ENCODE measurements at regions not wholly inside any gene's neighbourhood (a gene's known extent, or its start where the extent isn't known, plus 50 kb on each side); places are given as distances from the start of the nearest gene placed in this dataset.

DNA sequence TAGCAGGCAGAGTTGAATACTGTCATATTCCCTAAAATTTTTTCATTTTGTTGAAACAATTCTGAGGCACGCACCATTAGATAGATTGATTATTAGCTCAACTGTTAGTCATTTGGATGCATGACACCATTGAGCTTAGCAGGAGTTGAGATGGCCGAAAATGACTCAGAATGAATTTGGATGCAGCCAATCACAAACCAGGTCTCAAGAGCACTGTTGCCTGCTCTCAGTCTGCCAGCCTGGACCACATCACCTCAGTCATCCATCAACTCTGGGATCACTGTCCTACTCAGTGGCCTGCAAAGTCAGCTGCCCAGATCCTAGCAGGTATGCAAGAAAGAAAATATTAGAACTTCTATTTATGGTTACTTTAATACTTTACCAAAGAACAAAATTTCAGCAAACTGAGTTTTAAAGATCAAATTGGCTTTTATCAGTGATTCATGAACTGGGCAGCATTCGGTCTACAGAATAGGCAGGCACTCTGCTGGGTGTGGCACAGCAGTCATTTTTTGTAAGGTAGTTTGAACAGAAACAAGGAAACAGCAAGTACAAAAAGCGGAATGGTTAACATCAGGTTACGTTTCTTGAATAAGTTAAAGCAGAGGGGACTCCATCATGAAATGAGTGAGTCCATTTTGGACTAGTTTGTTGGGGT, 152.7 kb upstream of the ARHGAP28 start:
- TF ChIP-seq, protein P1, sequence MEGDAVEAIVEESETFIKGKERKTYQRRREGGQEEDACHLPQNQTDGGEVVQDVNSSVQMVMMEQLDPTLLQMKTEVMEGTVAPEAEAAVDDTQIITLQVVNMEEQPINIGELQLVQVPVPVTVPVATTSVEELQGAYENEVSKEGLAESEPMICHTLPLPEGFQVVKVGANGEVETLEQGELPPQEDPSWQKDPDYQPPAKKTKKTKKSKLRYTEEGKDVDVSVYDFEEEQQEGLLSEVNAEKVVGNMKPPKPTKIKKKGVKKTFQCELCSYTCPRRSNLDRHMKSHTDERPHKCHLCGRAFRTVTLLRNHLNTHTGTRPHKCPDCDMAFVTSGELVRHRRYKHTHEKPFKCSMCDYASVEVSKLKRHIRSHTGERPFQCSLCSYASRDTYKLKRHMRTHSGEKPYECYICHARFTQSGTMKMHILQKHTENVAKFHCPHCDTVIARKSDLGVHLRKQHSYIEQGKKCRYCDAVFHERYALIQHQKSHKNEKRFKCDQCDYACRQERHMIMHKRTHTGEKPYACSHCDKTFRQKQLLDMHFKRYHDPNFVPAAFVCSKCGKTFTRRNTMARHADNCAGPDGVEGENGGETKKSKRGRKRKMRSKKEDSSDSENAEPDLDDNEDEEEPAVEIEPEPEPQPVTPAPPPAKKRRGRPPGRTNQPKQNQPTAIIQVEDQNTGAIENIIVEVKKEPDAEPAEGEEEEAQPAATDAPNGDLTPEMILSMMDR (IDR thresholded peaks at IDR 0.05; ENCODE audit: insufficient read depth, low read depth, low read length): no peak
- no peak for TF ChIP-seq EZH2 (IDR thresholded peaks at IDR 0.05; ENCODE audit: insufficient read depth, low read length)
